HEK293T (cell line): ENCODE measurements at regions not wholly inside any gene's neighbourhood (a gene's known extent, or its start where the extent isn't known, plus 50 kb on each side); places are given as distances from the start of the nearest gene placed in this dataset.

ENCODE experiments used
- CTCF ChIA-PET: fragments of 350-600 bp; formaldehyde crosslinking; extraction: SDS; loops from one replicate; lab custom pipeline; 2021; ENCODE audit warnings: antibody characterized with exemption, inconsistent platforms; lab: Yijun Ruan, JAX
- POLR2A ChIA-PET: fragments of 350-600 bp; formaldehyde crosslinking; extraction: SDS; loops from one replicate; lab custom pipeline; 2020; ENCODE audit warnings: antibody characterized with exemption, inconsistent platforms; lab: Yijun Ruan, JAX
- DNase-seq: peaks from one replicate; pipeline ENCODE4 v3.0.0; 2012; ENCODE audit warnings: mixed read lengths; ENCODE audit errors: extremely low spot score
- ARNT ChIP-seq: fragments of 450-650 bp; IDR thresholded peaks from 2 replicates; pipeline ENCODE4 v1.6.1; 2017; ENCODE audit warnings: mild to moderate bottlenecking
- BHLHE40 ChIP-seq: fragments of 450-650 bp; IDR thresholded peaks from 2 replicates; pipeline ENCODE4 v1.6.1; 2016; ENCODE audit warnings: mild to moderate bottlenecking, moderate library complexity, borderline replicate concordance
- CTBP1 ChIP-seq: fragments of 450-650 bp; IDR thresholded peaks from 2 replicates; pipeline ENCODE4 v1.6.1; 2016; ENCODE audit warnings: borderline replicate concordance
- ELF4 ChIP-seq: fragments of 450-650 bp; IDR thresholded peaks from 2 replicates; pipeline ENCODE4 v1.6.1; 2017; ENCODE audit warnings: antibody characterized with exemption
- FOXA1 ChIP-seq: fragments of 450-650 bp; IDR thresholded peaks from 2 replicates; pipeline ENCODE4 v1.6.1; 2016; ENCODE audit warnings: mild to moderate bottlenecking
- FOXK2 ChIP-seq: fragments of 450-650 bp; IDR thresholded peaks from 2 replicates; pipeline ENCODE4 v1.6.1; 2016; ENCODE audit warnings: mild to moderate bottlenecking
- FOXM1 ChIP-seq: fragments of 450-650 bp; IDR thresholded peaks from 2 replicates; pipeline ENCODE4 v1.6.1; 2017; ENCODE audit warnings: mild to moderate bottlenecking, borderline replicate concordance
- HDGF ChIP-seq: fragments of 450-650 bp; IDR thresholded peaks from 2 replicates; pipeline ENCODE4 v1.6.1; 2017; ENCODE audit warnings: antibody characterized with exemption, borderline replicate concordance
- L3MBTL2 ChIP-seq: fragments of 450-650 bp; conservative IDR thresholded peaks from 2 replicates; pipeline ENCODE4 v1.6.1; 2016; ENCODE audit warnings: mild to moderate bottlenecking
- LEF1 ChIP-seq: fragments of 450-650 bp; IDR thresholded peaks from 2 replicates; pipeline ENCODE4 v1.6.1; 2017; ENCODE audit warnings: mild to moderate bottlenecking, borderline replicate concordance
- NFRKB ChIP-seq: fragments of 450-650 bp; IDR thresholded peaks from 2 replicates; pipeline ENCODE4 v1.6.1; 2016; ENCODE audit warnings: mild to moderate bottlenecking, moderate library complexity
- PKNOX1 ChIP-seq: fragments of 450-650 bp; IDR thresholded peaks from 2 replicates; pipeline ENCODE4 v1.6.1; 2016
- SP1 ChIP-seq: fragments of 450-650 bp; IDR thresholded peaks from 2 replicates; pipeline ENCODE4 v1.6.1; 2017
- SUZ12 ChIP-seq: fragments of 450-650 bp; IDR thresholded peaks from 2 replicates; pipeline ENCODE4 v1.6.1; 2016; ENCODE audit warnings: mild to moderate bottlenecking
- TARDBP ChIP-seq: fragments of 450-650 bp; IDR thresholded peaks from 2 replicates; pipeline ENCODE4 v1.6.1; 2016
- ZNF384 ChIP-seq: fragments of 450-650 bp; IDR thresholded peaks from 2 replicates; pipeline ENCODE4 v1.6.1; 2016

- ChIA-PET CTCF (no interaction called here), POLR2A (no interaction called here)
- no peak for DNase-seq
- no peak for TF ChIP-seq BHLHE40
- no peak for TF ChIP-seq FOXA1
- no peak for TF ChIP-seq SP1
- TF ChIP-seq SUZ12 = no peak
- TF ChIP-seq HDGF = no peak
- no peak for TF ChIP-seq TARDBP
- no peak for TF ChIP-seq ARNT
- TF ChIP-seq FOXM1 = no peak
- no peak for TF ChIP-seq ZNF384
- no peak for TF ChIP-seq CTBP1
- no peak for TF ChIP-seq ELF4
- no peak for TF ChIP-seq L3MBTL2
- TF ChIP-seq FOXK2 = no peak
- no peak for TF ChIP-seq PKNOX1
- TF ChIP-seq LEF1 = no peak
- TF ChIP-seq NFRKB = no peak
These were observed 52.5 kb upstream of the ZNF648 start for GRCh38 chr1:182113879-182114626.

GRCh38 chr1:182111496-182111895 is 50.0 kb upstream of the ZNF648 start:
- no peak for DNase-seq
- TF ChIP-seq TARDBP = no peak
- no peak for TF ChIP-seq CTBP1
- TF ChIP-seq ELF4 = no peak
- TF ChIP-seq HDGF = no peak
- TF ChIP-seq FOXA1 = no peak
- TF ChIP-seq FOXM1 = no peak
- no peak for TF ChIP-seq FOXK2
- TF ChIP-seq ZNF384 = no peak
- TF ChIP-seq ARNT = no peak
- TF ChIP-seq L3MBTL2 = no peak
- ChIA-PET POLR2A (no interaction called here), CTCF (no interaction called here)
